ENCODE measurements at regions not wholly inside any gene's neighbourhood (a gene's known extent, or its start where the extent isn't known, plus 50 kb on each side); places are given as distances from the start of the nearest gene placed in this dataset.

DNA sequence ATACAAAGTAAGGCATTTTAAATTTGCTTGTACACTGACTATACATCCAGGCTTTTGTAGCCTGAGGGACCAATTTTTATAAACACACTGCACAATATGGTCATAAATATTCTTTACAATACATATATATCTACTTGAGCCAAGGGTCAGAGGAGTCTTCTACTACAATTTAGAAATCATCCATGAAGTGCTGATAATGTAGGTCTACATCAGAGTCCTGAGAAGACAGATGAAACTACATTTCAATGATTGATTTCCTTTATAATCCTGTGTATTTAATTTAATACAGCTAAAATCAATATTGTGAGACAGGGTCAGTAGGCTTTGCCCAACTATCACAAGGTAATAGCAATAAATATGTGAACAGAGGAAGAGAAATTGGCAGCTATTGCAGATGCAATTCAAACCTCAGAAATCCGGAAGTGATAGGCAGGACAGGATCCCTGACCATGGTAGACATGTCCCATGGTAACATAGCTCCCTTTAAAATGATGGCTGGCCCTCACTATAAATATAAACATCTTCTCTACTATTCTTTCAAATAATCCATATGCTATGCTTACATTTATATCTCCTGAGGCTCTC is 318.0 kb upstream of the POT1 start:
- Mint-ChIP-seq H3K27me3 (ENCODE audit: insufficient read depth, low read depth, poor library complexity) (no peaks in the 10 kb centered on the region), H3K4me1 (peaks cover 4% of the 10 kb centered on the region), H3K36me3 (ENCODE audit: low read depth) (no peaks in the 10 kb centered on the region)

More for the DNA sequence above, 318.0 kb upstream of the POT1 start:
- no peak overlapping the region for H3K27ac ChIP-seq (ENCODE audit: low read depth)
- H3K27me3 ChIP-seq (ENCODE audit: insufficient read depth): no peaks in the 10 kb centered on the region
- H3K36me3 ChIP-seq (ENCODE audit: insufficient read depth): no peaks in the 10 kb centered on the region
- ATAC-seq: no peak
- H3K79me2 ChIP-seq (replicated peaks; ENCODE audit: insufficient read depth): no peaks in the 10 kb centered on the region
- H3K4me1 ChIP-seq (ENCODE audit: insufficient read depth): peaks cover 3% of the 10 kb centered on the region; the same call in 1 of the 2 replicates
- no peak overlapping the region for H3K27ac Mint-ChIP-seq
- H3F3A ChIP-seq (replicated peaks; ENCODE audit: low read depth): no peaks in the 10 kb centered on the region
- TF ChIP-seq JUNB (IDR thresholded peaks at IDR 0.05; ENCODE audit: unreplicated experiment) (no peak), ZNF331 (CRISPR knock-in tag; IDR thresholded peaks at IDR 0.05; ENCODE audit: low read depth) (no peak), EZH2 (IDR thresholded peaks at IDR 0.05; ENCODE audit: low read depth, unreplicated experiment) (no peak), NANOG (IDR thresholded peaks at IDR 0.05; ENCODE audit: borderline replicate concordance) (no peak), ETS1 (IDR thresholded peaks at IDR 0.05) (no peak), STAT1 (IDR thresholded peaks at IDR 0.05; ENCODE audit: unreplicated experiment) (no peak), POLR2AphosphoS5 (IDR thresholded peaks at IDR 0.05; ENCODE audit: low read depth) (no peak)
- TF ChIP-seq, protein P1, sequence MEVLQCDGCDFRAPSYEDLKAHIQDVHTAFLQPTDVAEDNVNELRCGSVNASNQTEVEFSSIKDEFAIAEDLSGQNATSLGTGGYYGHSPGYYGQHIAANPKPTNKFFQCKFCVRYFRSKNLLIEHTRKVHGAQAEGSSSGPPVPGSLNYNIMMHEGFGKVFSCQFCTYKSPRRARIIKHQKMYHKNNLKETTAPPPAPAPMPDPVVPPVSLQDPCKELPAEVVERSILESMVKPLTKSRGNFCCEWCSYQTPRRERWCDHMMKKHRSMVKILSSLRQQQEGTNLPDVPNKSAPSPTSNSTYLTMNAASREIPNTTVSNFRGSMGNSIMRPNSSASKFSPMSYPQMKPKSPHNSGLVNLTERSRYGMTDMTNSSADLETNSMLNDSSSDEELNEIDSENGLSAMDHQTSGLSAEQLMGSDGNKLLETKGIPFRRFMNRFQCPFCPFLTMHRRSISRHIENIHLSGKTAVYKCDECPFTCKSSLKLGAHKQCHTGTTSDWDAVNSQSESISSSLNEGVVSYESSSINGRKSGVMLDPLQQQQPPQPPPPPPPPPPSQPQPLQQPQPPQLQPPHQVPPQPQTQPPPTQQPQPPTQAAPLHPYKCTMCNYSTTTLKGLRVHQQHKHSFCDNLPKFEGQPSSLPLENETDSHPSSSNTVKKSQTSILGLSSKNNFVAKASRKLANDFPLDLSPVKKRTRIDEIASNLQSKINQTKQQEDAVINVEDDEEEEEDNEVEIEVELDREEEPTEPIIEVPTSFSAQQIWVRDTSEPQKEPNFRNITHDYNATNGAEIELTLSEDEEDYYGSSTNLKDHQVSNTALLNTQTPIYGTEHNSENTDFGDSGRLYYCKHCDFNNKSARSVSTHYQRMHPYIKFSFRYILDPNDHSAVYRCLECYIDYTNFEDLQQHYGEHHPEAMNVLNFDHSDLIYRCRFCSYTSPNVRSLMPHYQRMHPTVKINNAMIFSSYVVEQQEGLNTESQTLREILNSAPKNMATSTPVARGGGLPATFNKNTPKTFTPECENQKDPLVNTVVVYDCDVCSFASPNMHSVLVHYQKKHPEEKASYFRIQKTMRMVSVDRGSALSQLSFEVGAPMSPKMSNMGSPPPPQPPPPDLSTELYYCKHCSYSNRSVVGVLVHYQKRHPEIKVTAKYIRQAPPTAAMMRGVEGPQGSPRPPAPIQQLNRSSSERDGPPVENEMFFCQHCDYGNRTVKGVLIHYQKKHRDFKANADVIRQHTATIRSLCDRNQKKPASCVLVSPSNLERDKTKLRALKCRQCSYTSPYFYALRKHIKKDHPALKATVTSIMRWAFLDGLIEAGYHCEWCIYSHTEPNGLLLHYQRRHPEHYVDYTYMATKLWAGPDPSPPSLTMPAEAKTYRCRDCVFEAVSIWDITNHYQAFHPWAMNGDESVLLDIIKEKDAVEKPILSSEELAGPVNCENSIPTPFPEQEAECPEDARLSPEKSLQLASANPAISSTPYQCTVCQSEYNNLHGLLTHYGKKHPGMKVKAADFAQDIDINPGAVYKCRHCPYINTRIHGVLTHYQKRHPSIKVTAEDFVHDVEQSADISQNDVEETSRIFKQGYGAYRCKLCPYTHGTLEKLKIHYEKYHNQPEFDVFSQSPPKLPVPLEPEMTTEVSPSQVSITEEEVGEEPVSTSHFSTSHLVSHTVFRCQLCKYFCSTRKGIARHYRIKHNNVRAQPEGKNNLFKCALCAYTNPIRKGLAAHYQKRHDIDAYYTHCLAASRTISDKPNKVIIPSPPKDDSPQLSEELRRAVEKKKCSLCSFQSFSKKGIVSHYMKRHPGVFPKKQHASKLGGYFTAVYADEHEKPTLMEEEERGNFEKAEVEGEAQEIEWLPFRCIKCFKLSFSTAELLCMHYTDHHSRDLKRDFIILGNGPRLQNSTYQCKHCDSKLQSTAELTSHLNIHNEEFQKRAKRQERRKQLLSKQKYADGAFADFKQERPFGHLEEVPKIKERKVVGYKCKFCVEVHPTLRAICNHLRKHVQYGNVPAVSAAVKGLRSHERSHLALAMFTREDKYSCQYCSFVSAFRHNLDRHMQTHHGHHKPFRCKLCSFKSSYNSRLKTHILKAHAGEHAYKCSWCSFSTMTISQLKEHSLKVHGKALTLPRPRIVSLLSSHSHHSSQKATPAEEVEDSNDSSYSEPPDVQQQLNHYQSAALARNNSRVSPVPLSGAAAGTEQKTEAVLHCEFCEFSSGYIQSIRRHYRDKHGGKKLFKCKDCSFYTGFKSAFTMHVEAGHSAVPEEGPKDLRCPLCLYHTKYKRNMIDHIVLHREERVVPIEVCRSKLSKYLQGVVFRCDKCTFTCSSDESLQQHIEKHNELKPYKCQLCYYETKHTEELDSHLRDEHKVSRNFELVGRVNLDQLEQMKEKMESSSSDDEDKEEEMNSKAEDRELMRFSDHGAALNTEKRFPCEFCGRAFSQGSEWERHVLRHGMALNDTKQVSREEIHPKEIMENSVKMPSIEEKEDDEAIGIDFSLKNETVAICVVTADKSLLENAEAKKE (CRISPR knock-in tag; IDR thresholded peaks at IDR 0.05): no peak
- no peak overlapping the region for H2AFZ ChIP-seq
- no peaks in the 10 kb centered on the region for H3K9me3 Mint-ChIP-seq
- H3K9me2 ChIP-seq (ENCODE audit: insufficient read depth): no peaks in the 10 kb centered on the region
- no peaks in the 10 kb centered on the region for H4K20me1 ChIP-seq (replicated peaks; ENCODE audit: insufficient read depth)
- no peak overlapping the region for H3K4me3 Mint-ChIP-seq
- no peak for DNase-seq (ENCODE audit: low spot score)
- no peak overlapping the region for H3K4me3 ChIP-seq
- no peak overlapping the region for H3K4me2 ChIP-seq

Data from GM23338 (cell line).